SIG-M5 (cell line): ENCODE measurements at regions not wholly inside any gene's neighbourhood (a gene's known extent, or its start where the extent isn't known, plus 50 kb on each side); places are given as distances from the start of the nearest gene placed in this dataset.

Source experiments
- DNase-seq: peaks from one replicate; lab custom pipeline; 2025; lab: John Stamatoyannopoulos, UW

GRCh38 chr7:25314731-25315267, 86.5 kb upstream of the NPVF start:
- no peak for DNase-seq

GRCh38 chr7:25316366-25316765, 88.1 kb upstream of the NPVF start:
- no peak for DNase-seq

DNA sequence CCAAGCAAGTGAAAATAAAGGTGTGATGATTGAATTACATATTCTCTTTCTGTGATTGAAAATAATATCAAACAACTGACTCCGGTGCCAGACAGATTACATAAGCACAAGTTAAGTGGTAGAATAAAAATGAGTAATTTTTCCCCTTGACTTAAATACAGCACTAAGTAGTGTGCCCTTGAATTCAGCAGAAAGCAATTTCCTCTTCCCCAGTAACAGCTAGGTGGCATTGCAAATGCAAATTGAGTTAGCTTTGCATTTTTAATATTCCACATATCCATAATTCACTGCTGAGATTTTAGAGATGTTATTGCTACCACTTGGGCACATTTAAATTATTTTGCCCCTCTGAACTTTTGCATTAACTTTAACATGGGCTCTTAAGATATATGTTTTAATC, 89.8 kb upstream of the NPVF start:
- no peak for DNase-seq

DNA sequence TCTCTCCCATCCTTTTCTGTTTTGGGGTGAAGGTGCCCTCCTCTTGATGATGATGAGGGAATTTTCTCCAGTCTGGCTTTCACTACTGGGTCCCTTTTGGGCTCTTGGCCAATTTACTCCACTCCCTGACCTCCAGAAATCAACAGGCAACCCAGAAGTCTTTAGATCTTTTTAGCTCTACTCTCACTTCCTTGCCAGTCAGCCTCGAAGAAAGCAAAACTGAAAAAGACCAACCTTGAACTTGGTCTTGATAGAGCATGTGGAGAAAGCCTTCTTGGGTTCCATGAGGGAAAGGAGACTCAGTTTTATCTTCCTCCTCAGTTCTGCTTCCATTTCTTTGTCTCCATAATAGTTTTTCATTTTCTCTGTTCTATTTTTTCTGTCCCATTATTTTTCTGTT, 91.4 kb upstream of the NPVF start:
- DNase-seq: no peak

DNA sequence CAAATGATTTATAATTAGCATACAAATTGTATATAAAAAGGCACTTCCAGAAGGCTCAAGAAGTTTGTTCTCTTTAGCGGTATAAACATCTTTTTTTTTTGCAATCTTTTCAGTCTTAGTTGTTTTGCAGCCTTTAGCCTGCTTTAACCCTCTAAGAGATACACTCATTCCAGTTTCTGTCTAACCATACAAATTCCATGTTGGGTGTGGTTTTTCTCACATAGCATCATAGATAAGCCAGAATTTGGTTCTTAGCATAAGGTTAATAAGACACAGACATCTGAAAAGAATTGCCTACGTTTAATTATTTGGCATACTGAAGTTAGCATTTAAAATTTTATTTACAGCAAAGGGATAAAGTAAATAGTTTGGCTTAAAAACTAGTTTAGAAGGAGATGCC, 92.5 kb upstream of the NPVF start:
- DNase-seq: no peak

DNA sequence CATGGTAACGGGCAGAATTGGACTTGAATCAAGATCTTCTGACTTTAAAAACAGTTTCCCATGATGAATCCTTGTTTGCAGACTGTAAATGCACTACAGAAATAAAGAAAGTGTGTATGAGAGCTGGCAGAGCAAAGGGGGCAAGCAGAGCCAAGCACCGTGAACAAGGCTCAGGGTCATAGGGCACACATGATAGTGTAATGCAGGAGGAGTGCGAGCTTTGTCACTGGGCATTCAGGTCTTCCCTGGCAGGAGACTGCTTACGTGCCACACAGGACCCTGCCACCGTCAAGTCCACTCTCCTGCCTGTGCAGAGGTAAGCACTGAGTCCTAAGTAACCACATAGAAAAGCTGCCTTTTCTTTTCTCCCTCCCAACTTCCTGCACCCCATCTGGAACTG, 93.1 kb upstream of the NPVF start:
- DNase-seq: no peak

DNA sequence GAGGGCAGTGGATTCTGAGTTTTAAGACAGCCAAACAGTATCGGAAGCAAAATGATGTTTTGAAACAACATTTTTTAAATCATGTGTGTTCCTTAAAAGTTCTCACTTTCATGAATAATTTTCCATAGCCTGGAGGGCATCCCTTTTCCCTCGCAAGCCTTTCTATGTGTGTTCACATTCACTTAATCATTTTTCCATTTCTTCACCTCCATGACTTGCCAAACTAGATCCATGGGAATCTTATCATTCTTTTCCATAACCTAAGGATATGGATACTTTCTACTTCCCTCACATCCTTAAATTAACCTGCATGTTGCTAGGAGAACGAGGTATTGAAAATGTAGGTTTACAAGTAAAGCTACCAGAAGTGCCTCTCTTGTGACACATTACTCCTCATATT, 94.2 kb upstream of the NPVF start:
- DNase-seq: no peak

DNA sequence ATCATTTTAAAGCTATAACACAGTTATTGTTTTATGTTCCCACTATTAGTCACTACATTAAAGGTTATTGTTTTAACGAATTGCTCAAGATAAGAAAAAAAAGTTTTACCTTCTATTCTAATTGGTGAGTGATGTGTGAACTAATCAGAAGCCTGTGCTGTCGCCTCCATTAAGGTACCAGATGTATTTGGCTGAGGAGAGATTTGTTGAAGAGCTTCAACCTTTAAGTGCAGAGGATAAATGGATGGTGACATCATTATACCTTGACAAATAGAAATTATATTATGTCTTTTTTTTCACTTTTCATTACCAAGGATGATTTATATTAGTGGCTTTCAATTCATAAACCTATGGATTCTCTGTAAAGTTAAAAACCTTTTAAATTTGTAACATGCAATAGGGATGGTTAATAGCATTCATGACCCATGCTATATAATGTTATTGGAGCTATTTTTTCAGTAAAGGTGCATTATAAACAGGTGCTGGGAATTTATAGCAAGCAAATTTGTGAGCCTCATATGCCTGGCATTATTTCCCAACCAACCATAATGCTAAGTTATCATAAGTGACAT, 97.0 kb upstream of the NPVF start:
- no peak for DNase-seq

DNA sequence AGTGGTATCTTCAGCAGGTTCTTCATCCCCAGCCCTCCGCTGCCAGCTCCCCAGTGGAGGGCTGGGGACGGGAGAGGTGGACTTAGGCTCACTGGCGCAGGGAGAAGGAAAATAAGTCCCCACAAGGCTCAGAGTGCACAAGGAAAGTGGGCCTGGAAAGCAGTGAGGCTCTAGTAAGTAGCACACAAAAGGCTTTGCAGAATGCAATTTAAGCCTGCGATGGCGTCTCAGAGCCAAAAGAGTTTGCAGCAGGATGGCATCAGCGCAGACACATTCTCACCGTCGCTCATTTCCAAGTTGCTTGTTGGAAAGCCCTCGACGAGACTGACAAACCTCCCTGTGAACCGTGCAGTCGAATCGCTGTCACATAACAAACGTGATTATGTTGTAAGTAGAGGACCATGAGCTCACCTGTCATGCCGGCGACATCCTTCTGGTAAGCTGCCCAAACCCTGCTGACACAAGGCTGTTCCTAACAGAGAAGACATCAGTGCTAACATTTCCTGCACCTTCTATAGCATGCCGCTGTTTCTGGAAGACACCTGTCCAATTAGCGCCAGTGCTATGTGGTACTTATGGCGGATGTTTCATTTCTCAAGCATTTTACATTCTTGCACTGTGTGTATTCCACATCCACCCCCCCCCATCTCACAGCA, 98.3 kb upstream of the NPVF start:
- no peak for DNase-seq

DNA sequence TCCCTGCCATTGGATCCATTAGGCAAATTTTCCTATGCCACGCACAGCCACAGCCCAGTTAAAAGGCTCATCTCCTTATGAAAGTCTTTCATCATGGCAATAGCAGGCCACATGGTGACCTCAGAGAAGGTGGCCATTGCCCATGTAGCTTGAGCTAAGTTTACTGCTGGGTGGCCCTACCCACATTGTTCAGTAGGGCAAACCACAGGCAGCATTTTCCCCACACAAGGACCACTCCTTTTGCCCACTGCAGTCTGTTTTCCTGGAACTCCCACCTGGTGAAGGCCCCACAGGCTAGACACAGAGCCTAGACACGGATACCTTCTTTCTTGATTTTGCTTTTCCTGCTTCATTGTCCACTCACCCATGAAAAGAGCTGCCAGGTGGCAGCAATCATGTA, 101.5 kb upstream of the NPVF start:
- no peak for DNase-seq

DNA sequence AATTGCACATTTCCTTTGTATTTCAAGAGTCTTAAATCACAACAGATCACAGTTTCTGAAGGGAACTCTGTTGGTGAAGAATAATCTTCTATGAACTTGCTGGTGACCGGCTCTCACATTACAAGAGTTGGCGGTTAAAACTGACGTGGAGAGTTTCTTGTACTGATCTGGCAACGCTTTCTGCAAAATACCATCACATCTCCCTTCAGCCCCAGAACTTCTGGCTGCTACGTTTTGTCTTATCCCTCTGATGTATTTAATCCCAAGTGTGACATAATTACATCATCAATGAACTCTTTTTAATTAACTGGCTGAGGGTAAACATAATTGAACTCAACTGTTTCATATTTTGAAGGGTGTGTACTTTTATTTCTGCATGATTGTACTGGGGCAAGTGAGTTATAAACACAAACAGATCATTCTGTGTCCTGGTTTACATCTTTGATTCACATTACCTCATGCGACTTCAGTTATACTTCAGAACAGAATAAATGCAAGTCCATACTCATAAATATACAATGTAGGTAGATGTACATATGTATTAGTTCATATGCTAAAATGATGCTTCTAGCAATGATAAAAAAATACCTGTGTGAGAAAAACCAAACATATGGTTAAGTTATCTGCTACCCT, 105.1 kb upstream of the NPVF start:
- no peak for DNase-seq

GRCh38 chr7:25347360-25348066, 119.2 kb upstream of the NPVF start:
- no peak for DNase-seq

GRCh38 chr7:25348104-25348503, 119.8 kb upstream of the NPVF start:
- DNase-seq: no peak

DNA sequence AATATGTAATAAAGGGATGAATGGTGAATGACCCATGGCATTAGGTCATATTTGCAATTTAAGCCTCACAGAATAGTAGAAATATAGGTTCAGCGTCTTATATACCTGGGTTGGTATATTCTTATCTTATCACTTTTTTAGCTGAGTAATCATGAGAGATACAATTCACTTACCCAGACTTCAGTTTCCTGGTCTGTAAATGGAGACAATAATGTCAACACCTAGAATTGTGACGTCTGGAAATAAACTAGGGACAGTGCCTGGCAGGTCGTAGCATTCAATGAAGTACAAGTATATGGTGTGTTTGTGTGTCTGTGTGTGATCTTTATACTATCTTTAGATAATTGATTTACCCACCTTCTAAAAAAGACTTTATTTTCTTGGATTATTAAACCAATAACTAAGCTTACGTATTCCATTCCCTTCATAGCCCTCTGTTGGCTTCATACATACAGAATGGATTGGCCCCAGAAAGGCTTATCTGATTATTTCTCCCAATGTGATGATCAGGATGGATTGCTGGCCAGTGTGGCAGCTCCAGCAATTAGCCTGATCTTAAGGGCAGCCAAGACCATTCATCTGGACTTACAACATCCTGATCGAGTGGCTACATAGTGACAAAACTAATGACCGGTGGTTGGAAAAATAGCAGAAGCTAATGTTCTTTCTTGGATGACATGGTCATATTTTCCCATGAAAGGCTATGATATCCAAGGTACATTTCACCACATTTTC, 121.2 kb upstream of the NPVF start:
- no peak for DNase-seq

DNA sequence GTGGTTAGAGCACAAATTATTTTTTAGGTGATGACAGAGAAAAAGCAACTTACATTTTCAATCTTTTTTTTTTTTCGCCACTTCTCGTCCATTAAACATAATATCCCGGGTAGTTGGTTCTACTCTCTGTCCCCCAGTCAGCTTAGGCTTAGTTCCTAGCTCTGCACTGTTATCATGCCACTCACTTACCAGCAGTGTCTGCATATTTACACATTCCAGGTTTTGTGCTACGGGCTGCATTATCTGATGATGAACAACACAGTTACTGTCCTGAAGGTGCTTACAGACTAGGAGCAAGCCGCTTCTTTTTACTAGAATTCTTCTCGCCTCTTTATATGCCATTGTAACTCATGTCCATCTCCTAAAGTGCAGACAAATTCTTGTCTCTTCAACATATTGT, 121.8 kb upstream of the NPVF start:
- no peak for DNase-seq

GRCh38 chr7:25351761-25352160, 123.5 kb upstream of the NPVF start:
- no peak for DNase-seq

DNA sequence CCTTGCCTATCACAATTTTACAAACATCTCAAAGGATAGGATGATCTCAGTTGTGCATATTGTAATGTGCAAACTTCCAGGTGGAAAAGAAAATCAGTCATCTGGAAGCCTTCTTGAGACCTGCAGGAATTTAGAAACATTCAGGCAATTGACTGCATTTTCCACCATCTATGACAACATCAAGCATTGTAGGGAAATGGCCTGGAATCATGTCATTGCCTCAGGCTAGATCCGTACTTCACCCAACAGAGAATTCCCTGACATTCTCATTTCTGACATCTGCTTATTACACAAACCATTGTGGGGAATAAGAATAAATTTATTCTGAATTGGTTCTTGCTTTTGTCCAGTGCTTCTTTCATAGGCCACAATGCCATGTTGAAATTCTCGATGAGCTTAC, 124.9 kb upstream of the NPVF start:
- no peak for DNase-seq

DNA sequence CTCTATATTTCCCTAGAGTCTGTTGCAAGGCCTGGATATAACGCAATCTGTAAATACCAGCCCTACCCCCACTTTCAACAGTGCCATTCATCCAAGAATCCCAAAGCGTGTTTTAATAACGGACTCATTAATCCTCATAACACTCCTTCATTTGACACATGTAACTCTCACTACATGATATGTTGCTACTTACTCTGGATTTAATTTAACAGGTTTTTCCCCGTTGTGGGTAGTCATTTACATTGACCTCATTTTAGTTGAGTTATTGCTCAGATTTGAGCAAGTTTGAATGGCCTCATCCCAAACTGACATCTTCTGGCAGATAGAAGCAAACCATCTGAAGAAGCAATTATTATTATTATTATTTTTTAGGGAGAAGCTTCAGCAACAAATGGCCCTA, 125.4 kb upstream of the NPVF start:
- no peak for DNase-seq

GRCh38 chr7:25356534-25357151, 128.4 kb upstream of the NPVF start:
- no peak for DNase-seq

DNA sequence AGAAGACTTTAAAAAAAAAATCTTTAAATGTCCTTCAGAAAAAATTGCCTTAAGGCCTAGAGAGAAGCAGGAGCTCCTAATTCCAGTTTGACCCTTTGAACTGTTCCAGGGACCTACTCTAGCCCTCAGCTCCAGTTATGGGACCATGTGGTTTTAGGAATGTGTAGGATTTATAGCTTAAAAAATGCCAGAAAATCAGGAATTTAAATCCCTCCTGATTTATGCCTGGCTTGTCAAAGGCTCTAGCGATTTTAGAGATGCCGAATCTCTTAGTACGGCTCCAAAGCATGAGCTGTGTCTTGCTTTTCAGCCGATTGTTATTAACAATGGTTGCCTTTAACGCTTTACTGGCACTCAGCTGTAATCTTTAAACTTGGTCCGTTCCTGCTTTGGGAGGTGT, 130.6 kb upstream of the NPVF start:
- no peak for DNase-seq

DNA sequence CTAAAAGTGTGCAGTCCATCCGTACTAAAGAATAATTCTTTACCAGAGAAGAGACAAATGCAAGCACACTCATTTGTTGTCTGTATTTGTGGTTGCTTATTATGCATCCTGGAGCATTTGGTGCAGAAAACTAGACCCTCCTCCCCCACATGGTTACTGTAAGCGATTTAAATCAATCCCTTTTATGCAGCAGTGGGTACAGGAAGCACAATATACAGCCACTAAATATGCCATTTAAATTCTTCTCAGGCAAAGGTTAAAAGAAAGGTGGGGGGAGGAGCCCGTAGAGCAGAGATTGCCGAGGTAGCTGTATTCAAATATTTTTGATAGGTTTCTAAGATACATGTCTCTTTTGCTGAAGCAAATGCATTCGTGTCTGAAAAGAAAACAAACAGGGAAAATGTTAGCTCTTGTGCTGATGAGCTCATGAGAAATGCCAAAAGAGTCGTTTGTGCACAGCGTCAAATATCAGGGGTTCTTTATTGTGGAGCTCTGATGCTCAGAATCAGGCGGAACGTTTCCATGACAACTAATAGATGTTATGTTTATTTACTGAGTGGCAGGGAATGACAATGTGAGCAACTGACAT, 131.3 kb upstream of the NPVF start:
- DNase-seq: no peak
